Eye (tissue), 1 donor: ENCODE measurements at regions not wholly inside any gene's neighbourhood (a gene's known extent, or its start where the extent isn't known, plus 50 kb on each side); places are given as distances from the start of the nearest gene placed in this dataset.

Experiments used
- DNase-seq: peaks from one replicate; pipeline ENCODE4 v3.0.0-alpha.2; 2015

- no peak for DNase-seq
Observed at GRCh38 chr6:90982581-90982980, 395.7 kb upstream of the MAP3K7 start.

GRCh38 chr6:90982051-90982450 is 395.2 kb upstream of the MAP3K7 start:
- DNase-seq, result no peak

- DNase-seq, result peak; percentile 9
Observed at GRCh38 chr6:90978046-90978445, 391.2 kb upstream of the MAP3K7 start.

- no peak for DNase-seq
Observed at GRCh38 chr6:90977513-90977912, 390.6 kb upstream of the MAP3K7 start.

GRCh38 chr6:90976341-90976740 is 389.5 kb upstream of the MAP3K7 start:
- no peak for DNase-seq

- DNase-seq, result no peak
Observed at GRCh38 chr6:90975741-90976140, 388.9 kb upstream of the MAP3K7 start.

GRCh38 chr6:90973188-90973587 is 386.3 kb upstream of the MAP3K7 start:
- no peak for DNase-seq

GRCh38 chr6:90970672-90971071 is 383.8 kb upstream of the MAP3K7 start:
- DNase-seq, result no peak

- DNase-seq, result no peak
Observed at GRCh38 chr6:90967471-90967870, 380.6 kb upstream of the MAP3K7 start.

GRCh38 chr6:90960324-90960723 is 373.5 kb upstream of the MAP3K7 start:
- no peak for DNase-seq

- DNase-seq, result no peak
Observed at GRCh38 chr6:90955246-90955645, 368.4 kb upstream of the MAP3K7 start.

- DNase-seq, result no peak
Observed at GRCh38 chr6:90953405-90954161, 366.7 kb upstream of the MAP3K7 start.

- no peak for DNase-seq
Observed at GRCh38 chr6:90952176-90952575, 365.3 kb upstream of the MAP3K7 start.

- DNase-seq, result no peak
Observed at GRCh38 chr6:90948540-90948939, 361.7 kb upstream of the MAP3K7 start.

GRCh38 chr6:90947184-90948064 is 360.6 kb upstream of the MAP3K7 start:
- DNase-seq, result no peak

- no peak for DNase-seq
Observed at GRCh38 chr6:90941885-90942284, 355.0 kb upstream of the MAP3K7 start.

GRCh38 chr6:90940812-90941481 is 354.1 kb upstream of the MAP3K7 start:
- DNase-seq, result peak; percentile 85

GRCh38 chr6:90939906-90940305 is 353.0 kb upstream of the MAP3K7 start:
- no peak for DNase-seq

- no peak for DNase-seq
Observed at GRCh38 chr6:90938122-90938521, 351.2 kb upstream of the MAP3K7 start.

GRCh38 chr6:90936286-90936685 is 349.4 kb upstream of the MAP3K7 start:
- DNase-seq, result no peak

GRCh38 chr6:90934966-90935365 is 348.1 kb upstream of the MAP3K7 start:
- no peak for DNase-seq

- DNase-seq, result no peak
Observed at GRCh38 chr6:90934081-90934480, 347.2 kb upstream of the MAP3K7 start.

- DNase-seq, result no peak
Observed at GRCh38 chr6:90932351-90932750, 345.5 kb upstream of the MAP3K7 start.

- DNase-seq, result no peak
Observed at GRCh38 chr6:90928051-90928450, 341.2 kb upstream of the MAP3K7 start.
